GDM1 (cell line): ENCODE measurements at regions not wholly inside any gene's neighbourhood (a gene's known extent, or its start where the extent isn't known, plus 50 kb on each side); places are given as distances from the start of the nearest gene placed in this dataset.
"Not testable (repeated sequence)": the region's sequence is repeated elsewhere in the genome, so short reads cannot be mapped to it uniquely, and the experiment has no call there.

Source experiments
- DNase-seq: peaks from one replicate; lab custom pipeline; 2025; lab: John Stamatoyannopoulos, UW

GRCh38 chr20:19114410-19114809, 98.0 kb upstream of the SLC24A3 start:
- DNase-seq = no peak

- DNase-seq = no peak
These were observed 96.9 kb upstream of the SLC24A3 start for GRCh38 chr20:19115581-19115980.

DNA sequence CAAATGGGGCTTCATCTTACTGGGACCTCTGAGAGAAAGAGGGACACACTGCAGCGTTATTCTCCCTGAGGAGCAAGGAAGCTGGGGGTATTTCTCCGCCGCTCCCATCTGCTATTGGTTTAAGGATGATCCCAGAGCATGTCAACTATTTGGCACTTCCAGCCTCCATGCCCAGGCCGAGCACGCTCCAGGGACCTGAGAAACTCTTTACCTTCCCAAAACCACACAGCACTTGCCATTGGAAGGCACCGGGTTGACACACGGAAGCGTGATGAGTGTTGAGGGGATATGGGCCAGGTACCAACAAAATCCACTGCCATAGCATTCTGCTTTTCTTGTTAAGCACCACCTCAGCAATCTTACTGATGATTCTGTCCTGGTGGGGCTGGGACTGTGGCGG, 92.4 kb upstream of the SLC24A3 start:
- no peak for DNase-seq

- no peak for DNase-seq
These were observed 91.9 kb upstream of the SLC24A3 start for GRCh38 chr20:19120569-19120968.

DNA sequence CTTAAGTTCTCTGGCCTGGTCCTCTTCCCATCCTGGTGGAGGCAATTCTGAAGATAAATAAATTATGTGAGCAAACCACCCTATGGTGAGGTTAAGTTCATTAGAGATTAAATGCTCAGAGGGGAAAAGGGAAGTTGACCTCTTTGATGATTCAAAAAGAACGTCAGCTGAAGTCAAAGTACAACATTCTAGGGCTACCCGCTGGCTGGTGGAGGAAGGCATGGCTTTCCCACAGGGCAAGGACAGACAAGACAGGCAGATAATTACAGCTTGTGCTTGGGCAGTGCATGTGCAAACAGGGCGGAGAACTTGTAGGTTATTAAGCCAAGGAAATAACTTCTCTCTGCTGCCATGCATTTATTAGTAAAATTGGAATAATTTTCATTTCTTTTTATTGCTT, 91.0 kb upstream of the SLC24A3 start:
- DNase-seq = no peak

- DNase-seq = no peak
These were observed 90.5 kb upstream of the SLC24A3 start for GRCh38 chr20:19121916-19122315.

DNA sequence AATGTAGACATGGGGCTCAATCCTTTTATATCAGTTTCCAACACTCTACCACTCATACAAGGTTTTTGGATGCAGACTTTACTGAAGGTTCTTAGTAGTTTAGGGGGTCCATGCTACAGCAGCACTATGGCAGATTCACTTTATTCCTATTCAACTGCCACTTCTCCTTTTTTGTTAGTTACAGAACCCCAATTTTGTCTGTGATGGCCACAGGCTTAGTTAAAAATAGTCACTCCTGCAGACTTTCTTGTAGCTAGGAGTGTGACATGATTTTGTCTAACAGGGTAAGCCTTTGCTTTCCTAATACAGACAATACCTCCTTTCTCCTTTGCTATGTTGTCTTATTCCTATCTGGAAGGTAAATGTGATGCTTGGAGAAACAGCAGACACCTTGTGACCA, 90.0 kb upstream of the SLC24A3 start:
- DNase-seq = no peak

DNA sequence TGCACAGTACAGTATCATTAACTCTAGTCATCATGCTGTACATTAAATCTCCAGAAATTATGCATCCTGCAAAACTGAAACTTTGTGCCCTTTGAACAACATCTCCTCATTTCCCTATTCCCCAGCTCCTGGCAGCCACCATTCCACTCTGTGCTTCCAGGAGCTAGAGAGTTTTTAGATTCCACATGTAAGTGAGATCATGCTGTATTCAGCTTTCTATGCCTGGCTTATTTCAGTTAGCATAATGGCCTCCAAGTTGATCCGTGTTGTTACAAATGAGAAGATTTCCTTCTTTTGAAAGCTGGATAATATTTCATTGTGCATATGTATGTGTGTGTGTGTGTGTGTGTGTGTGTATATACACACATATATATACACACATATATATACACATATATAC, 86.9 kb upstream of the SLC24A3 start:
- no peak for DNase-seq

- DNase-seq = no peak
These were observed 83.1 kb upstream of the SLC24A3 start for GRCh38 chr20:19129306-19129705.

- no peak for DNase-seq
These were observed 82.3 kb upstream of the SLC24A3 start for GRCh38 chr20:19129976-19130612.

- no peak for DNase-seq
These were observed 81.8 kb upstream of the SLC24A3 start for GRCh38 chr20:19130613-19130984.

DNA sequence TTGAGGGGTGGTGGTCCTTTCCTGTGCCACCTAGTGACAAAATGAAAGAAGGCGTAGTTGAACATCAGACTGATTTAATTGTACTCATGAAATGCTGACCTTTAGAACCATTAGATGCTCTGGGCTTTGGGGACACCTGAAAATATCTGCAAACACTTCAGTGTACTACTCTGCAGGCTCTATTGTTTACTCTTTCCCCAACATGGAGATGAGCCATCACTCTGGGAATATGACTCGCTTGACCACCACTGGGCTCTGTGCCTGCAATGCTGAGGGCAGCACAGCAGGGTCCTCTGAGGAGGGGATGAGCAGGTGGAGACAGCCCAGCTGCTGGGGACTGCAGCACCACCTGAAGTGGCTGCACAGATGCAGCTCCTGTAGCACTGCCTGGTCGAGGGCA, 74.8 kb upstream of the SLC24A3 start:
- no peak for DNase-seq

- DNase-seq = no peak
These were observed 73.7 kb upstream of the SLC24A3 start for GRCh38 chr20:19138758-19139157.

DNA sequence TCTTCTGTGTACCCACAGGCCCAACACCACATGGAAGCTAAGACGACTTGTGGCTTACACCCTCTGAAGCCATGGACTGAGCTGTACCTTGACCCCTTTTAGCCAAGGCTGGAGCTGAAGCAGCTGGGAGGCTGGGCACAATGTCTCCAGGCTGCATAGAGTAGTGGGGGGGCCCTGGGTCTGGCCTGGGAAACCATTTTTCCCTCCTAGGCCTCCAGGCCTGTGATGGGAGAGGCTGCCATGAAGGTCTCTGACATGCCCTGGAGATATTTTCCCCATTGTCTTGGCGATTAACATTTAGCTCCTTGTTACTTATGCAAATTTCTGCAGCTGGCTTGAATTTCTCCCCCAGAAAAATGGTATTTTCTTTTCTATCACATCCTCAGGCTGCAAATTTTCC, 72.9 kb upstream of the SLC24A3 start:
- DNase-seq = not testable (repeated sequence)

GRCh38 chr20:19141998-19142397, 70.4 kb upstream of the SLC24A3 start:
- no peak for DNase-seq

DNA sequence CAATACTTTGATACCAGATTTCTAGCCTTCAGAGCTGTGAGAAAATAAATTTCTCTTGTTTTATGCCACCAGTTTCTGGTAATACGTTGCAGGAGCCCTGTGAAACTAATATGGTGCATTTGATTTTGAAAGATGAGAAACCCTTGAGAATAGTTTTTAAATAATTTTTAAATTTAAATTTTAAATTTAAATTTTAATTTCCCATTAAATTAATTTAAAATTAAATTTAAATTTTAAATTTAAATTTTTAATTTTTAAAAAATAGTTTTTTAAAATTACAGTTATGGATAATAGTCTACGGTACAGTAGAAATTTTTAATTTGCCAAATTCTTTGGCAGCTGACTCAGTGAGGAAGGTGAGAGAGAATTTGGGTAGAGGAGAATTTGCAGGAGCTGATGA, 68.6 kb upstream of the SLC24A3 start:
- no peak for DNase-seq

GRCh38 chr20:19161336-19161735, 51.1 kb upstream of the SLC24A3 start:
- no peak for DNase-seq
